Spleen (tissue), 11 donors: ENCODE measurements at regions not wholly inside any gene's neighbourhood (a gene's known extent, or its start where the extent isn't known, plus 50 kb on each side); places are given as distances from the start of the nearest gene placed in this dataset.

Experiments
- DNase-seq: peaks from one replicate; pipeline ENCODE4 v3.0.0-alpha.2; 2020
- H3K27ac ChIP-seq, 8 donors: fragments of 200-600 bp; sonication (generic) in 7 of 8; 1 replicate in 4 of 8; 2 replicates in 4 of 8; pipeline versions ENCODE4 v1.5.0 to v1.8.0; 2016 to 2021; ENCODE audit warnings: inconsistent platforms in 4 of 8, mild to moderate bottlenecking in 4 of 8, moderate library complexity in 1 of 8
- H3K27me3 ChIP-seq, 7 donors: fragments of 200-600 bp; sonication (generic) in 6 of 7; replicated peaks in 1 of 7; 1 replicate in 4 of 7; 2 replicates in 3 of 7; pipeline versions ENCODE4 v1.5.0 to v1.8.0; 2016 to 2021; ENCODE audit warnings: inconsistent platforms in 3 of 7, mild to moderate bottlenecking in 1 of 7
- H3K36me3 ChIP-seq, 6 donors: fragments of 200-600 bp; sonication (generic) in 5 of 6; 1 replicate in 4 of 6; 2 replicates in 2 of 6; pipeline versions ENCODE4 v1.5.0 to v1.8.0; 2016 to 2021; ENCODE audit warnings: inconsistent platforms in 2 of 6
- H3K4me1 ChIP-seq, 6 donors: fragments of 200-600 bp; sonication (generic) in 5 of 6; 1 replicate in 3 of 6; 2 replicates in 3 of 6; pipeline versions ENCODE4 v1.5.0 to v1.8.0; 2016 to 2021; ENCODE audit warnings: inconsistent platforms in 3 of 6
- H3K4me3 ChIP-seq, 8 donors: fragments of 200-600 bp; sonication (generic) in 7 of 8; 1 replicate in 4 of 8; 2 replicates in 4 of 8; pipeline versions ENCODE4 v1.5.0 to v1.8.0; 2016 to 2021; ENCODE audit warnings: inconsistent platforms in 4 of 8, mild to moderate bottlenecking in 4 of 8, moderate library complexity in 2 of 8
- H3K9me3 ChIP-seq, 8 donors: fragments of 200-600 bp; sonication (generic) in 7 of 8; 1 replicate in 4 of 8; 2 replicates in 4 of 8; pipeline versions ENCODE4 v1.5.0 to v1.8.0; 2016 to 2021; ENCODE audit warnings: inconsistent platforms in 4 of 8
- POLR2A ChIP-seq, 3 donors: fragments of 450-650 bp; IDR thresholded peaks; one replicate each; pipeline ENCODE4 v1.5.1; 2017; ENCODE audit warnings: antibody characterized with exemption in 3 of 3, mild to moderate bottlenecking in 1 of 3
- POLR2AphosphoS5 ChIP-seq, 3 donors: sonication (generic); formaldehyde crosslinking; IDR thresholded peaks; one replicate each; pipeline ENCODE4 v1.5.1; 2017; ENCODE audit warnings: antibody characterized with exemption in 3 of 3
- WGBS, 5 donors: extraction: QIAGEN DNeasy Blood & Tissue Kit in 3 of 5; methylation state at CpG; one replicate each; pipeline versions ENCODE4 v1.1.5 to v1.1.7; 2013 to 2018; 5-methylcytosine and 5-hydroxymethylcytosine counted together
- intact Hi-C: fragments of 100-400 bp; cut with DNase I; formaldehyde crosslinking; loops from one replicate; pipeline ENCODE4 v1.15.0; 2023; ENCODE audit warnings: low total_unique reads
- TF ChIP-seq, protein P1 (sequence below), 11 experiments: fragments of 200-600 bp in 7 of 11; fragments of 450-650 bp in 4 of 11; sonication (generic) in 4 of 11; IDR thresholded peaks in 8 of 11; conservative IDR thresholded peaks in 3 of 11; 1 replicate in 7 of 11; 2 replicates in 4 of 11; pipeline versions ENCODE4 v1.4.0 to v1.8.0; 2016 to 2021; ENCODE audit warnings: antibody characterized with exemption in 11 of 11, inconsistent platforms in 4 of 11, mild to moderate bottlenecking in 1 of 11
- donor health status: healthy with polysubstance abuse.
- donor health status: DM: no; HTN: no; CAD: no; lungs with moderate emphysema.
- donor health status: DM: no; HTN: no; CAD: no.
- donor health status: Bipolar disorder and iron deficiency.
- donor health status: healthy.
- donor health status: DM: no; HTN: no; CAD: no.
- donor health status: DM: yes; HTN: yes; CAD: no.

DNA sequence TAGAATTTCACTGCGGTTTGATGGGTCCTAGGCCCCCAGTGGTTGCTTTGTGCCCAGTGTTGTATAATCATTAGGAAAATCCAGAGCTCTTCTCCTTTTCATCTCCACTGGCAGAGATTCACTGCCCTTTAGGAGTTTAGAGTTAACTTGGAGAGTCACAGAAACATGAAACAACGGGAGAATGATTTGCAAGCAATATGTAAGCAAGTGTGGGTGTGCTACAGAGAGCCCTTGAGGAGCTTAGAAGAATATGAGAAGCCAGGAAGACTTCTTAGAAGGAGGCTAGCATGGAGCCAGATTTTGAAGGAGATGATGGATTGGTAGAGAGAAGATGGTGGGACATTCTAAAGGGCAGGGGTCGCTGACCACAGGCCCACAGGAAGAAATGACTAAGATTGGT, 327.3 kb downstream of the ZNF326 start:
- H3K27me3 ChIP-seq, result no peaks in the 10 kb centered on the region
- intact Hi-C loops, result no loop called here
- no peaks in the 10 kb centered on the region for H3K36me3 ChIP-seq
- H3K27ac ChIP-seq, result no peak overlapping the region
- no peaks in the 10 kb centered on the region for H3K4me1 ChIP-seq
- H3K9me3 ChIP-seq, result no peaks in the 10 kb centered on the region
- H3K4me3 ChIP-seq, result no peak overlapping the region
- no peak for TF ChIP-seq POLR2A (IDR thresholded peaks at IDR 0.05)
- no peak for TF ChIP-seq POLR2AphosphoS5 (IDR thresholded peaks at IDR 0.05)
- TF ChIP-seq, protein P1, sequence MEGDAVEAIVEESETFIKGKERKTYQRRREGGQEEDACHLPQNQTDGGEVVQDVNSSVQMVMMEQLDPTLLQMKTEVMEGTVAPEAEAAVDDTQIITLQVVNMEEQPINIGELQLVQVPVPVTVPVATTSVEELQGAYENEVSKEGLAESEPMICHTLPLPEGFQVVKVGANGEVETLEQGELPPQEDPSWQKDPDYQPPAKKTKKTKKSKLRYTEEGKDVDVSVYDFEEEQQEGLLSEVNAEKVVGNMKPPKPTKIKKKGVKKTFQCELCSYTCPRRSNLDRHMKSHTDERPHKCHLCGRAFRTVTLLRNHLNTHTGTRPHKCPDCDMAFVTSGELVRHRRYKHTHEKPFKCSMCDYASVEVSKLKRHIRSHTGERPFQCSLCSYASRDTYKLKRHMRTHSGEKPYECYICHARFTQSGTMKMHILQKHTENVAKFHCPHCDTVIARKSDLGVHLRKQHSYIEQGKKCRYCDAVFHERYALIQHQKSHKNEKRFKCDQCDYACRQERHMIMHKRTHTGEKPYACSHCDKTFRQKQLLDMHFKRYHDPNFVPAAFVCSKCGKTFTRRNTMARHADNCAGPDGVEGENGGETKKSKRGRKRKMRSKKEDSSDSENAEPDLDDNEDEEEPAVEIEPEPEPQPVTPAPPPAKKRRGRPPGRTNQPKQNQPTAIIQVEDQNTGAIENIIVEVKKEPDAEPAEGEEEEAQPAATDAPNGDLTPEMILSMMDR (IDR thresholded peaks at IDR 0.05 in 8 of 11, conservative IDR thresholded peaks at IDR 0.05 in 3 of 11), result no peak
- no peak for DNase-seq
- WGBS, 5 donors, result 66 to 75% (median 67%) methylated on average over 3 of the region's 3 CpGs

DNA sequence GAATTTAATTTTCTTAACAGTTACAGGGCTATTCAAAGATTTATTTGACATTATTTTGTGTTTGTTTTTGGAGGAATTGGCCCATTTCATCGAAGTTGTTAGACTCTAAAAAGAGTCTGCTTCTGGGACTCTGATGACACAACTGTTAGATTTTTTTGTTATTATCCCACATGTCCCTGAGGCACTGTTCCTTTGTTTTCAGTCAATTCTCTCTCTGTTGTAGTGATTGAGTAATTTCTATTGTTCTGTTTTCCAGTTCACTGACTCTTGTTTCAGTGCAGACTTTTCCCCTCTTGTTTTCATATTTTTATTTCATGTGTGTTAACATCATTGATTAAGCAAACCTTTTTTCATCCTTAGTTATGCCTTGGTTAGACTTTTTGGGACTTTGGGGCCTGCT, 325.0 kb downstream of the ZNF326 start:
- Histone ChIP-seq H3K27me3 (no peaks in the 10 kb centered on the region), H3K4me1 (no peaks in the 10 kb centered on the region), H3K4me3 (no peak overlapping the region), H3K9me3 (no peaks in the 10 kb centered on the region), H3K27ac (no peak overlapping the region), H3K36me3 (no peaks in the 10 kb centered on the region)
- no peak for DNase-seq
- intact Hi-C loops, result no loop called here
- WGBS, 5 donors, result 65 to 87% (median 78%) methylated on average over 1 of the region's 1 CpG
- TF ChIP-seq POLR2A (IDR thresholded peaks at IDR 0.05) (no peak), POLR2AphosphoS5 (IDR thresholded peaks at IDR 0.05) (no peak)
- TF ChIP-seq, protein P1 (IDR thresholded peaks at IDR 0.05 in 8 of 11, conservative IDR thresholded peaks at IDR 0.05 in 3 of 11), result no peak

DNA sequence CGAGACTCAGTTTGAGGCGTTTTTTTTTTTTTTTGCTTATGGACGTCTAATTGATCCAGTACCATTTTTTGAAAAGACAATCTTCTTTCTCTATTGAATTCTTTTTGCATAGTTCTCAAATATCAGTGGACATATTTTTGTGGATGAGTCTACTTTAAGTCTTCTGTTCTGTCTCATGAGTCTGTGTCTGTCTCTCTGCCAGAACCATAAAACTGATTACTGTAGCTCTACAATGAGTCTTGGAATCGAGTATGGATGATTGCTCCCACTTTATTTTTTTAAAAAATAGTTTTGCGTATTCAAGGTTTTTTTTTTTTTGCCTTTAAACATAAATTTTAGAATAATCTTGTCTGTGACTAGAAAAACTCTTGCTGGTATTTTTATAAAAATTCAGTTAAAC, 323.5 kb downstream of the ZNF326 start:
- intact Hi-C loops, result no loop called here
- DNase-seq, result no peak
- no peaks in the 10 kb centered on the region for H3K4me1 ChIP-seq
- TF ChIP-seq, protein P1 (IDR thresholded peaks at IDR 0.05 in 8 of 11, conservative IDR thresholded peaks at IDR 0.05 in 3 of 11), result no peak
- TF ChIP-seq POLR2AphosphoS5 (IDR thresholded peaks at IDR 0.05) (no peak), POLR2A (IDR thresholded peaks at IDR 0.05) (no peak)
- H3K27ac ChIP-seq, result no peak overlapping the region
- no peaks in the 10 kb centered on the region for H3K27me3 ChIP-seq
- WGBS, 5 donors, result 59 to 70% (median 65%) methylated on average over 5 of the region's 5 CpGs
- H3K4me3 ChIP-seq, result no peak overlapping the region
- no peaks in the 10 kb centered on the region for H3K36me3 ChIP-seq
- no peaks in the 10 kb centered on the region for H3K9me3 ChIP-seq

DNA sequence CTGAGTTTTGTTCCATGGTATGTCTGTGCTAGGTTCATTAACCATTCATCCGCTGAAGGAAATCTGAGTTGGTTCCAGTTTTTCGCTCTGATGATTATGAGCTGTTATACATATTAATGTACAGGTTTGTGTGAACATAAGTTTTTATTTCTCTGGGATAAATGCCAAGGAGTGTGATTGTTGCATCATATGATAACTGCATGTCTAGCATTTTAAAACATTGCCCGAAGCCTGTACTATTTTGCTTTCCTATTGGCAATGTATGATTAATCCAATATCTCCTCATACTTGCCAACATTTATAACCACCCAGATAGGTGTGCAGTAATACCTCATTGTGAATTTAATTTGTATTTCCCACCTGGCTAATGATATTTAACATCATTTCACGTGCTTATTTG, 322.7 kb downstream of the ZNF326 start:
- intact Hi-C loops, result no loop called here
- H3K36me3 ChIP-seq, result no peaks in the 10 kb centered on the region
- H3K9me3 ChIP-seq, result no peaks in the 10 kb centered on the region
- H3K4me3 ChIP-seq, result no peak overlapping the region
- DNase-seq, result no peak
- TF ChIP-seq, protein P1 (IDR thresholded peaks at IDR 0.05 in 8 of 11, conservative IDR thresholded peaks at IDR 0.05 in 3 of 11), result no peak
- TF ChIP-seq POLR2AphosphoS5 (IDR thresholded peaks at IDR 0.05) (no peak), POLR2A (IDR thresholded peaks at IDR 0.05) (no peak)
- WGBS, 5 donors, result 62 to 90% (median 84%) methylated on average over 4 of the region's 4 CpGs
- H3K27me3 ChIP-seq, result no peaks in the 10 kb centered on the region
- H3K27ac ChIP-seq, result no peak overlapping the region
- no peaks in the 10 kb centered on the region for H3K4me1 ChIP-seq
